Vagina (tissue), 2 donors: ENCODE measurements at regions not wholly inside any gene's neighbourhood (a gene's known extent, or its start where the extent isn't known, plus 50 kb on each side); places are given as distances from the start of the nearest gene placed in this dataset. TPM values are rescaled to one million over a fixed set of nuclear protein-coding genes. Genes with fewer than 3 reads are reported as not detected.

ENCODE experiments used
- DNase-seq, 2 donors: peaks; one replicate each; pipeline ENCODE4 v3.0.0-alpha.2; 2017; ENCODE audit errors: extremely low spot score in 2 of 2
- H3K27ac ChIP-seq: fragments of 200-600 bp; sonication (generic); one replicate; pipeline ENCODE4 v1.5.1; 2019
- H3K27me3 ChIP-seq: fragments of 200-600 bp; sonication (generic); one replicate; pipeline ENCODE4 v1.5.1; 2019
- H3K36me3 ChIP-seq, 2 donors: fragments of 200-600 bp; sonication (generic); one replicate each; pipeline ENCODE4 v1.5.1; 2017 to 2019
- H3K4me1 ChIP-seq: fragments of 200-600 bp; sonication (generic); one replicate; pipeline ENCODE4 v1.5.1; 2019
- H3K4me3 ChIP-seq, 2 donors: fragments of 200-600 bp; sonication (generic); 1 replicate in 1 of 2; 2 replicates in 1 of 2; pipeline ENCODE4 v1.5.1; 2016 to 2019
- H3K9me3 ChIP-seq: fragments of 200-600 bp; sonication (generic); one replicate; pipeline ENCODE4 v1.5.1; 2019
- CTCF ChIP-seq, 3 experiments: fragments of 450-650 bp in 2 of 3; fragments of 200-600 bp in 1 of 3; sonication (generic) in 1 of 3; IDR thresholded peaks; one replicate each; pipeline ENCODE4 v1.5.1; 2017 to 2019; ENCODE audit warnings: antibody characterized with exemption in 3 of 3, mild to moderate bottlenecking in 2 of 3, moderate library complexity in 2 of 3
- POLR2A ChIP-seq, 2 donors: fragments of 450-650 bp; IDR thresholded peaks; one replicate each; pipeline ENCODE4 v1.6.1; 2017; ENCODE audit warnings: antibody characterized with exemption in 2 of 2, mild to moderate bottlenecking in 2 of 2, moderate library complexity in 2 of 2
- POLR2AphosphoS5 ChIP-seq, 2 donors: sonication (generic); formaldehyde crosslinking; IDR thresholded peaks; one replicate each; pipeline ENCODE4 v1.9.0; 2017; ENCODE audit warnings: antibody characterized with exemption in 2 of 2, mild to moderate bottlenecking in 2 of 2, low read depth in 1 of 2; ENCODE audit not compliant: insufficient read depth in 1 of 2
- intact Hi-C: fragments of 100-400 bp; cut with DNase I; formaldehyde crosslinking; loops from one replicate; pipeline ENCODE4 v1.15.1; 2023
- small RNA-seq: library from RNA; depleted of rRNA; stranded (forward); fragments of <200 nt; gene quantifications from one replicate; pipeline ENCODE3, GENCODE V24; 2016

GRCh38 chr18:67574749-67575148 lies 58.2 kb upstream of the DSEL start:
- H3K36me3 ChIP-seq = no peaks in the 10 kb centered on the region
- no peak overlapping the region for H3K27ac ChIP-seq
- H3K4me3 ChIP-seq = no peak overlapping the region
- no peak for DNase-seq
- no peaks in the 10 kb centered on the region for H3K9me3 ChIP-seq
- TF ChIP-seq CTCF (IDR thresholded peaks at IDR 0.05) (no peak), POLR2A (IDR thresholded peaks at IDR 0.05) (no peak), POLR2AphosphoS5 (IDR thresholded peaks at IDR 0.05; ENCODE audit: insufficient read depth in 1 of 2, low read depth in 1 of 2) (no peak)
- intact Hi-C loops = no loop called here
- H3K27me3 ChIP-seq = no peaks in the 10 kb centered on the region
- H3K4me1 ChIP-seq = no peaks in the 10 kb centered on the region

DNA sequence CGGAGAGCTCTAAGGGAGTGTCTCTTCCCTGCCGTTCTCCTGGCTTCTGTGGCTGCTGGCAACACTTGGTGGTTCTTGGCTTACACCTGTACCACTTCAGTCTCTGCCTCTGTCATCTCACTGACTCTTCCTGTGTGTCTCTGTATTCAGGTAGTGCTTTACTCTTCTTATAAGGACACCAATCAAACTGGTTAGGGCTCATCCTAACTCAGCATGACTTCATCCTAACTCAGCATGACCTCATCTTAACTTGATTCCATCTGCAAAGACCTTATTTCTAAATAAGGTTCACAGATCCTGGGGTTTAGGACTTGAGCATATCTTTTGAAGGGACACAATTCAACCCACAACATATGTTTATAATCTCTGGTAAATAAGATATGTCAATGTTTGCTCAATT lies 51.6 kb upstream of the DSEL start:
- H3K4me1 ChIP-seq = no peaks in the 10 kb centered on the region
- no peaks in the 10 kb centered on the region for H3K27me3 ChIP-seq
- no peaks in the 10 kb centered on the region for H3K36me3 ChIP-seq
- intact Hi-C loops = no loop called here
- H3K9me3 ChIP-seq = no peaks in the 10 kb centered on the region
- TF ChIP-seq POLR2AphosphoS5 (IDR thresholded peaks at IDR 0.05; ENCODE audit: insufficient read depth in 1 of 2, low read depth in 1 of 2) (no peak), CTCF (IDR thresholded peaks at IDR 0.05) (no peak), POLR2A (IDR thresholded peaks at IDR 0.05) (no peak)
- no peak for DNase-seq
- H3K4me3 ChIP-seq = no peak overlapping the region
- H3K27ac ChIP-seq = no peak overlapping the region

Small RNA genes in the stretch of these regions (small RNA-seq; reads per million reads assigned to genes)
- not detected for gene AC067819.1
